BLaER1 treated with 17β-estradiol and CSF1 and Interleukin-3, amounts not matched to agents 10 nM and 100 nM (cell line): ENCODE measurements at regions not wholly inside any gene's neighbourhood (a gene's known extent, or its start where the extent isn't known, plus 50 kb on each side); places are given as distances from the start of the nearest gene placed in this dataset.
A peak's percentile ranks its signal among the peaks of the same experiment; 100 is the strongest.

Experiments used
- H3K27ac ChIP-seq, 11 experiments: shearing (Covaris generic); formaldehyde crosslinking; 2 replicates each; pipeline ENCODE4 v1.8.1; 2022
- H3K27me3 ChIP-seq, 11 experiments: shearing (Covaris generic); formaldehyde crosslinking; 2 replicates each; pipeline ENCODE4 v1.8.1; 2022
- H3K36me3 ChIP-seq, 11 experiments: shearing (Covaris generic); formaldehyde crosslinking; 2 replicates each; pipeline ENCODE4 v1.8.1; 2022
- H3K4me1 ChIP-seq, 10 experiments: shearing (Covaris generic); formaldehyde crosslinking; 2 replicates each; pipeline ENCODE4 v1.8.1; 2022
- H3K4me2 ChIP-seq, 11 experiments: shearing (Covaris generic); formaldehyde crosslinking; 2 replicates each; pipeline ENCODE4 v1.8.1; 2022
- H3K4me3 ChIP-seq, 10 experiments: shearing (Covaris generic); formaldehyde crosslinking; 2 replicates each; pipeline ENCODE4 v1.8.1; 2022
- H3K9ac ChIP-seq, 11 experiments: shearing (Covaris generic); formaldehyde crosslinking; 2 replicates each; pipeline ENCODE4 v1.8.1; 2022
- H3K9me3 ChIP-seq, 11 experiments: shearing (Covaris generic); formaldehyde crosslinking; replicated peaks in 1 of 11; 2 replicates each; pipeline ENCODE4 v1.8.1; 2022
- H4K20me1 ChIP-seq, 11 experiments: shearing (Covaris generic); formaldehyde crosslinking; 2 replicates each; pipeline ENCODE4 v1.8.1; 2022
- Cebpa-rat ChIP-seq, 11 experiments: shearing (Covaris generic); IDR thresholded peaks; 2 replicates each; pipeline ENCODE4 v1.8.1; 2022

GRCh38 chr12:127081058-127081457 lies 1185.9 kb upstream of the TMEM132C start:
- Histone ChIP-seq H3K4me3 (no peak overlapping the region), H3K9me3 (no peaks in the 10 kb centered on the region; a peak in 1 of 22 replicates), H3K27me3 (no peaks in the 10 kb centered on the region), H3K4me2 (no peak overlapping the region), H4K20me1 (no peaks in the 10 kb centered on the region), H3K27ac (no peak overlapping the region), H3K36me3 (no peaks in the 10 kb centered on the region), H3K4me1 (peaks cover 4 to 27% (median 16%) of the 10 kb centered on the region in 10 experiments; a peak in 14 of 20 replicates), H3K9ac (no peak overlapping the region)
- no peak for TF ChIP-seq Cebpa-rat (IDR thresholded peaks at IDR 0.05)

GRCh38 chr12:127083008-127083949 lies 1183.7 kb upstream of the TMEM132C start:
- H3K9me3 ChIP-seq = no peaks in the 10 kb centered on the region; a peak in 1 of 22 replicates
- H3K27me3 ChIP-seq = no peaks in the 10 kb centered on the region
- peaks cover 4 to 23% (median 15%) of the 10 kb centered on the region in 10 experiments; a peak in 13 of 20 replicates for H3K4me1 ChIP-seq
- TF ChIP-seq Cebpa-rat (IDR thresholded peaks at IDR 0.05) = no peak
- peak overlapping the region; percentile 51 to 88 (median 63) for H3K4me2 ChIP-seq
- H3K9ac ChIP-seq = peak overlapping the region; percentile 38 to 78 (median 60); a peak in 21 of 22 replicates
- peak overlapping the region; percentile 18 to 56 (median 42); a peak in 15 of 20 replicates for H3K4me3 ChIP-seq
- no peaks in the 10 kb centered on the region for H4K20me1 ChIP-seq
- H3K27ac ChIP-seq = peak overlapping the region in 10 of 11 experiments; percentile 53 to 84 (median 74); a peak in 21 of 22 replicates
- H3K36me3 ChIP-seq = no peaks in the 10 kb centered on the region

- Histone ChIP-seq H4K20me1 (no peaks in the 10 kb centered on the region), H3K4me1 (no peaks in the 10 kb centered on the region), H3K36me3 (no peaks in the 10 kb centered on the region), H3K9ac (no peak overlapping the region), H3K9me3 (no peaks in the 10 kb centered on the region), H3K27me3 (no peaks in the 10 kb centered on the region), H3K4me2 (no peak overlapping the region), H3K4me3 (no peak overlapping the region), H3K27ac (no peak overlapping the region)
- no peak for TF ChIP-seq Cebpa-rat (IDR thresholded peaks at IDR 0.05)
Observed at GRCh38 chr12:127101076-127101475, 1165.9 kb upstream of the TMEM132C start.

GRCh38 chr12:127106041-127106440 lies 1160.9 kb upstream of the TMEM132C start:
- Histone ChIP-seq H3K4me1 (no peaks in the 10 kb centered on the region), H3K9ac (no peak overlapping the region), H3K9me3 (no peaks in the 10 kb centered on the region), H3K27me3 (no peaks in the 10 kb centered on the region), H4K20me1 (no peaks in the 10 kb centered on the region), H3K27ac (no peak overlapping the region), H3K4me2 (no peak overlapping the region), H3K4me3 (no peak overlapping the region), H3K36me3 (no peaks in the 10 kb centered on the region)
- no peak for TF ChIP-seq Cebpa-rat (IDR thresholded peaks at IDR 0.05)

GRCh38 chr12:127106697-127107096 lies 1160.3 kb upstream of the TMEM132C start:
- Histone ChIP-seq H3K4me1 (no peaks in the 10 kb centered on the region), H3K4me3 (no peak overlapping the region), H3K4me2 (no peak overlapping the region), H3K36me3 (no peaks in the 10 kb centered on the region), H3K9ac (no peak overlapping the region), H4K20me1 (no peaks in the 10 kb centered on the region), H3K27me3 (no peaks in the 10 kb centered on the region), H3K9me3 (no peaks in the 10 kb centered on the region), H3K27ac (no peak overlapping the region)
- no peak for TF ChIP-seq Cebpa-rat (IDR thresholded peaks at IDR 0.05)

GRCh38 chr12:127107744-127108143 lies 1159.2 kb upstream of the TMEM132C start:
- Histone ChIP-seq H3K4me3 (no peak overlapping the region), H3K27ac (no peak overlapping the region), H3K4me1 (no peaks in the 10 kb centered on the region), H3K27me3 (no peaks in the 10 kb centered on the region), H4K20me1 (no peaks in the 10 kb centered on the region), H3K9me3 (no peaks in the 10 kb centered on the region), H3K9ac (no peak overlapping the region), H3K4me2 (no peak overlapping the region), H3K36me3 (no peaks in the 10 kb centered on the region)
- no peak for TF ChIP-seq Cebpa-rat (IDR thresholded peaks at IDR 0.05)

GRCh38 chr12:127108360-127109215 lies 1158.4 kb upstream of the TMEM132C start:
- H3K27me3 ChIP-seq = no peaks in the 10 kb centered on the region
- TF ChIP-seq Cebpa-rat (IDR thresholded peaks at IDR 0.05) = peak in 1 of 11 experiments; percentile 12; a peak in 2 of 22 replicates
- no peak overlapping the region for H3K27ac ChIP-seq
- H3K4me2 ChIP-seq = no peak overlapping the region
- no peaks in the 10 kb centered on the region for H3K36me3 ChIP-seq
- H3K9ac ChIP-seq = no peak overlapping the region
- H3K9me3 ChIP-seq = no peaks in the 10 kb centered on the region
- no peak overlapping the region for H3K4me3 ChIP-seq
- H4K20me1 ChIP-seq = no peaks in the 10 kb centered on the region
- H3K4me1 ChIP-seq = no peaks in the 10 kb centered on the region

DNA sequence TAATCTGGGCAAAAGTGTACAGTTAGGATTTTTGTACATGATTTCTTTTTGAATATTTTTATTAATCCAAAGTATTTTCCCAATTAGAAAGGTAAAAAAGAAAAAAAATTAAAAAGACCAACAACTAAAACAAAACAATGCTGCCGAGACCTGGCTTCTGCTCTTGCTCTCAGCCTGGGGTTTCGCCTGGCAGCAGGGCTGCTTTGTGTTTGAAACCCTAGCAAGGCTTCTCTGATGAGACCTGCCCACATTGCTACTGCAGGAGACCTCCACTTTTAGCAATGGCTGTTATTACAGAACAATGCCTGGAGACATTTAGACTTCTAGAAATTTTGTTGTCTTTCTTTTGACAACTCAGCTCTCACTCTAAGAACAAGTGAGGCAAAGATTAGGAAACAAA lies 1153.0 kb upstream of the TMEM132C start:
- TF ChIP-seq Cebpa-rat (IDR thresholded peaks at IDR 0.05) = no peak
- Histone ChIP-seq H3K4me1 (no peaks in the 10 kb centered on the region), H4K20me1 (no peaks in the 10 kb centered on the region), H3K27ac (no peak overlapping the region), H3K4me2 (no peak overlapping the region), H3K36me3 (no peaks in the 10 kb centered on the region), H3K4me3 (no peak overlapping the region), H3K9me3 (no peaks in the 10 kb centered on the region), H3K27me3 (no peaks in the 10 kb centered on the region), H3K9ac (no peak overlapping the region)

DNA sequence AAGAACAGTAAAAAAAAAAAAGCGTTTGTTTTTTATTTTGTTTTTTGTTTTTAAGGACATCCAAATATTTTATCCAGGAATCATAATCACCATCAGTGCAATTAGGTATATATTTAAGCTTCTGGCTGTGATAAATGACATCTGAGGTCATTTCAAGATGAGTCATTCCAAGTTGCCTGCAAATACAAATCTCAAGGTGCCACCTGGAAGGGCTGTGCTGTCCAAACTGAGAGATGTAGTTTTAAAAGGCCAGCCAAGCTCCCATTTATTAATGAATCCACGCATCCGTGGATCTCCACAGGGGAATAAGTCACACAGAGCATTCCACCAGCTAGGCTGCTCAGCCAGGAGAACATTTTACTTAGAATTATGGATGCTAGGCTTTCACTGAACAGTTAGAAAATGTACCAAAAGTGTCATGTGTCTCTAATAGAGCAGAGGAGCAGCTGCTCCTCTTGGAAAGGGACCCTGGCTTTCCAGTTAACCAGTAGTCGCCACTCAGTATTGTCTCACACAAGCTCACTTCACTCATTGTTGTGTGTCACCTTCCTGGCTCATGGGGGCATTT lies 1151.4 kb upstream of the TMEM132C start:
- Histone ChIP-seq H3K4me2 (no peak overlapping the region), H3K9ac (no peak overlapping the region), H3K9me3 (no peaks in the 10 kb centered on the region), H4K20me1 (no peaks in the 10 kb centered on the region), H3K4me3 (no peak overlapping the region), H3K4me1 (peaks cover 0 to 7% (median 0%) of the 10 kb centered on the region in 10 experiments; a peak in 3 of 20 replicates), H3K36me3 (no peaks in the 10 kb centered on the region), H3K27ac (no peak overlapping the region), H3K27me3 (no peaks in the 10 kb centered on the region)
- TF ChIP-seq Cebpa-rat (IDR thresholded peaks at IDR 0.05) = no peak
